NOMO-1 (cell line): ENCODE measurements at regions not wholly inside any gene's neighbourhood (a gene's known extent, or its start where the extent isn't known, plus 50 kb on each side); places are given as distances from the start of the nearest gene placed in this dataset.

Experiments
- DNase-seq, 2 experiments: peaks; one replicate each; lab custom pipeline; 2025; ENCODE audit not compliant: unreplicated experiment in 2 of 2; lab: John Stamatoyannopoulos, UW

GRCh38 chr10:131726967-131727366 lies 173.8 kb upstream of the PPP2R2D start:
- no peak for DNase-seq

GRCh38 chr10:131727560-131727959 lies 173.2 kb upstream of the PPP2R2D start:
- no peak for DNase-seq

DNA sequence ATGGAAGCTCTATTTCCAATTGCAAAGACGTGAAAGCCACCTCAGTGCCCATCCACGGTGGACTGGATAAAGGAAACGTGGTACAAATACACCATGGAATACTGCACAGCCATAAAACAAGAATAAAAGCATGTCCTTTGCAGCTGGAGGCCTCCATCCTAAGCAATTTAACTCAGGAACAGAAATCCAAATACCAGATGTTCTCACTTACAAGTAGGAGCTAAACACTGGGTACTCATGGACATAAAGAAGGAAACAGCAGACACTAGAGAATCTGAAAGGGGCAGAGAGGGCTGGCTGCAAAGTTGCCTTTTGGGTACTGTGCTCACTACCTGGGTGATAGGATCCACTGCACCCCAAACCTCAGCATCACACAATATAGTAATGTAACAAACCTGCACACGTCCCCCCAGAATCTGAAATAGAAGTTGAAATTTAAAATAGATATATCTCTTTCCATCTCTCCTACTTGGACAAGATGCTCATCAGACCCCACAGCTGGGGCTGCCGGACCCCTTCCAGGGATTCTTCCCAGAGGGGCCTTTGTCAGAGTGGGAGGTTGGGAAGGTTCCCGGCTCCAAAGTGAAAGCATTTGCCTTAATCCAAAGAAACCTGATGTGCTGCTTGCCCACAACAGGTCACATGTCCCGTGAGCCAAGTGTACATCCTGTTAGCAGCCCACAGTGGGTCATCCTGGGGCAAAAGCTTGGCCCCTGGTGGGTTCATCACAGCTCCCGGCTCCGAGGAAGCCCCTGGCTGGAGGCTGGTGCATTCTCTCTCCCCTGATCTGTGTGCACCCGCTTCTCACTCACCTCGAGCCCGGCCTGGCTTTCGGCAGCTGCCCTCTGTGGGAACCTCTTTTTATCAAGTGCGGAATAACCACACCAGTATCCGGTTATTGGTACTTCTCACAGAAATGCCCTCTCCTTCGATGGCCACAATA lies 172.3 kb upstream of the PPP2R2D start:
- no peak for DNase-seq

GRCh38 chr10:131729361-131729760 lies 171.4 kb upstream of the PPP2R2D start:
- no peak for DNase-seq

DNA sequence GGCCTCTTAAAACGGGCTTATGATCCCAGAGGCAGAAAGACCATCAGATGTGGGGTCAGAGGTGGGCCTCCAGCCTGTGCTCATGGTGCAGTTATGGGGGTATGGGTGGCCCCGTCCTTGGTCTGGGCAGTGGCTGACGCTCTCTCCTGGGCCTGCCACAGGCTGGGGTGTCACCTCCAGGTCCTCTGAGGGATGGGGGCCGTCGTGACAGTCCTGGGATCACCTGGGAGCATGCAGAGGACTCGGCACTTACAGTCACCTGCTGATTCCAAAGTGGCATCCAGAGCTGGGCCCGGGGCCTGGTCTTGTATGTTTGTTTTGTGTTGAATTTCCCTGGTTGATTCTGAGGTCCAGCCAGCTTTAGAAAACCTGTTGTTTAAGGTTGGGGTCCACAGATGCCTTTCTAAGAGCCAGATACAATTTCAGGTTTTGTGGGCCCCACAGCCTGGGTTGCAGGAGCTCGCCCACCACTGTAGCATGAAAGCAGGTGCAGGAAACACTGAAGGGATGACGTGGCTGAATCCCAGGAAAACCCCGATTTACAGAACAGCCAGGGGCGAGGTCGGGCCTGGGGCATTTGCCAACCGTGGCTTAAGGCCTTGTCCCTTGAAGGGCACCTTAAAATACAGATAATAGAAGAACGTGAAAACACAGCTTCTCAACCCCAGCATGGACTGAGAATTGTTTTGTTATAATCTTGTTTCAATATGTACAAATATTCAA lies 170.7 kb upstream of the PPP2R2D start:
- DNase-seq, result no peak

GRCh38 chr10:131730771-131731497 lies 169.9 kb upstream of the PPP2R2D start:
- no peak for DNase-seq

GRCh38 chr10:131731780-131732630 lies 168.8 kb upstream of the PPP2R2D start:
- DNase-seq, result no peak

DNA sequence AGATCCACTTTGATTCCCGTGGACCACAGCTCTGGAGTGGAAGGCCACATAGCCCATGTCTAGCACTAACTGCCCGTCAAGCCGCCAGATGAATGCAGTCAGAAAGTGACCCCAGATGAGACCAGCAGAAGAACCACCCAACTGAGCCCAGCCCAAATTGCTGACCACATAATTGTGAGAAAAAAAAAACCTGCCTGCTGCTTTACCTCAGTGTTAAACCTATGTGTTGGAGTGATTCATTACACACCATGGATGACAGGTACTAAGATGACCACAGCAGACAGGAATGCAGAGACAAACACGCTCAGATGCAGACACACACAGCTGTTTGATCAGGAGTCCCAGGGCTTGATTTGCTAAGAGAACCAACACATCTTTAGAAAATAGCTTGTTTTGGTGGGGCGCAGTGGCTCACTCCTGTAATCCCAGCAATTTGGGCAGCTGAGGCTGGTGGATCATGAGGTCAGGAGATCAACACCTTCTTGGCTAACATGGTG lies 168.1 kb upstream of the PPP2R2D start:
- no peak for DNase-seq

DNA sequence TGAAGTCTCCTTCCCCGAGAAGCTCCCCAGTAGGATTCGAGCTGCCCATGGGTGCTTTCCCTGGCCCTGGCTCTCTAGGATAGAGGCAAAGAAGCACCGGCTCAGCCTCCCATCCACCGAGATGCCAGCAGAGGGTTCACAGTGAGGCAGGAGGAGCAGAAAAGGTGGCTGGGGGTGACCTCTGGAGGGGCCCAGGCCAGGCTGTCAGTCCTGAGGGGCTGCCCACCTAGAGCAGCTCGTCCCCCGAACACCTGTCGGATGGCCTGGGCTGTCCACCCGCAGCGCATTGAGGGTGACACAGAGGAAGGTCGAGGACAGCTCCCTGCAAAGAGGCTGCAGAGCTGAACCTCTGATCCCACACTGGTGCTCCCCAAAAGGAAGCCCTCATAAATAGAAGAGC lies 167.2 kb upstream of the PPP2R2D start:
- DNase-seq, result no peak

- DNase-seq, result no peak
Measured at GRCh38 chr10:131735577-131735976, 165.2 kb upstream of the PPP2R2D start.

GRCh38 chr10:131736321-131736980 lies 164.4 kb upstream of the PPP2R2D start:
- no peak for DNase-seq

DNA sequence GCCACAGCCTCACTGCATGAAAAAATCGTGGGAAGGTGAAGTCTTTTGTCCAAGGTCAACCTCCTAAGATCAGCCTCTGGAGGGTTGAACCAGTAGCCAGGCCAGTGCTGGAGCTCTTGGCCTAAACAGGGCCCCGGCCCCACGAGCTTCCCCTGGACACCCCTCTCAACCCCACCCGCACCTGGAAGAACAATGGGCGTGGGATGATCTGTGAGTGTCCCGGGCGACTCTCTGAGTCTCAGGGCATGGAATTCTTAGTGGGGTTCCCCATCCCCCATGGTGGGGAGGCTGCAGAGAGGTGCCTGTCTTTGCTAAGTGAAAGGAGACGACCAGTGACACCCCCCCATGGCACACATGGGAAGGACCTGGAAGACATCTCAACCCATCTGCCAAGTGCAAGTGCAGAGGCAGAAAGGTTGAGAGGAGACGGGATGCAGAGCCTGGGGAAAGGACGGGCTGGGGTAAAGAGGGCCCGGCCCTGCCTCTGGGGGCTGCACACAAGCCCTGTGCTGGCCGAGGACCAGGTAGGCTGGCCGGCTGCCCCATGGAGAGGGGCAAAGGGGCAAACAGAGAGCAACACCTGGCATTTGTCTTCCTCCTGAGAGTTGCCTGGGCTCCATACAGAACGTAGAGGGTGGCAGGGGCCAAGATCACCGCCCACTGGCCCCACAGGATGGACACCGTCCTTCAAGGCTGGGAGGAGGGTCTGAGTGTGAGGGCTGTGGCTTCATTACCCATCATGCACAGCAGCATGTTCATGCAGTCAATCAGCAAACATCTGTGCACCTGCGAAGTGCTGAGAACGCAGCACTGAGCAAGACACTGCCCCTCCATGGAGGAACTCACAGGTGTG lies 163.0 kb upstream of the PPP2R2D start:
- DNase-seq, result no peak

GRCh38 chr10:131738396-131738735 lies 162.4 kb upstream of the PPP2R2D start:
- no peak for DNase-seq

GRCh38 chr10:131739206-131739605 lies 161.6 kb upstream of the PPP2R2D start:
- DNase-seq, result no peak

- no peak for DNase-seq
Measured at GRCh38 chr10:131742500-131742951, 158.3 kb upstream of the PPP2R2D start.

GRCh38 chr10:131743190-131744151 lies 157.3 kb upstream of the PPP2R2D start:
- no peak for DNase-seq

GRCh38 chr10:131744346-131744745 lies 156.5 kb upstream of the PPP2R2D start:
- DNase-seq, result no peak

DNA sequence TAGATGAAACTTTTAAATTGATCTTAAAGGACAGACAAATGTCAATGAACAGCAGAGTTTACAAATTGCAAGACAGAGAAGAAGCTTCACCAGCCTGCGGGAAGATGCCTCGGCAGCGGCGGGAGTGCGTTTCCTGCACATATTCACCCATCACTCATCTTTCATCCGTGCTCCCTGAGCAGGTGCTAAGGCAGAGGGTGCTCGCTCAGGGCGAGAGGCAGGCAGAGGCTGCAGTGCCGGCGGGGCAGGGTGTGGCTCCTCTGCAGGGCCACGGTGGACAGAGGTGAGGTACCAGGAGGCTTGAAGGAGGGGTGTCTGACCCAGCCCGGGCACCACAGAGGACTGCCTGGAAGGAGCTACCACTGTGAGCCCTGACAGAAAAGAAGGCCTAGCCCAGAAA lies 155.2 kb upstream of the PPP2R2D start:
- DNase-seq, result no peak
